ENCODE measurements at regions not wholly inside any gene's neighbourhood (a gene's known extent, or its start where the extent isn't known, plus 50 kb on each side); places are given as distances from the start of the nearest gene placed in this dataset.

DNA sequence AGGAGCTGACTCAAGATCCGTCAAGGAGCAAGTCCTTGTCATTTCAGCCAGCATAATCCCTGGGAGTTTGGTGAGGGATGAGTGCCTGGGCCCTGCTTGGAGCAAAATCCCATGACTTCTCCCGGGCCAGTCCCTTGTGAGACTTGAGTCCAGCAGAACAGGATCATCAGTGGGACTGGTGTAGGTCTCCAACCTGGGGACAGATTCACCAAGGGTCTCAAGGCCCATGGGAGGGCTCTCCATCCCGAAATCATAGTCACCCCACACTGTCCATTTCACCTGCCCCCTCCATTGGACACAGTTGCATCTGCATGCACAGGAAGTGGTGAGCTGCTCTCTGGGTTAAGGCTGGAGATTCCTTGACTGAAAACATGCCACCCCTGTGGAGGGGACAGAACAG lies 178.2 kb downstream of the FOXD2 start:
- Histone ChIP-seq H3K27me3 (replicated peaks; ENCODE audit: control insufficient read depth, insufficient read depth, low read length, poor library complexity, severe bottlenecking) (peaks cover 2% of the 10 kb centered on the region), H3K27ac (ENCODE audit: insufficient read depth, low read length, poor library complexity, severe bottlenecking) (no peak overlapping the region), H3K4me1 (ENCODE audit: control insufficient read depth, insufficient read depth, low read length, poor library complexity, severe bottlenecking) (no peaks in the 10 kb centered on the region), H3K4me3 (ENCODE audit: insufficient read depth, low read depth, low read length, poor library complexity, severe bottlenecking) (no peak overlapping the region), H3K36me3 (ENCODE audit: control insufficient read depth, insufficient read depth, low read length) (no peaks in the 10 kb centered on the region), H3K9me3 (ENCODE audit: control insufficient read depth, low read length) (no peaks in the 10 kb centered on the region)
- DNase-seq, result no peak

- peaks cover 2% of the 10 kb centered on the region for H3K27me3 ChIP-seq (replicated peaks; ENCODE audit: control insufficient read depth, insufficient read depth, low read length, poor library complexity, severe bottlenecking)
- DNase-seq, result no peak
- no peak overlapping the region for H3K27ac ChIP-seq (ENCODE audit: insufficient read depth, low read length, poor library complexity, severe bottlenecking)
- H3K4me3 ChIP-seq (ENCODE audit: insufficient read depth, low read depth, low read length, poor library complexity, severe bottlenecking), result no peak overlapping the region
- H3K4me1 ChIP-seq (ENCODE audit: control insufficient read depth, insufficient read depth, low read length, poor library complexity, severe bottlenecking), result no peaks in the 10 kb centered on the region
- no peaks in the 10 kb centered on the region for H3K36me3 ChIP-seq (ENCODE audit: control insufficient read depth, insufficient read depth, low read length)
- H3K9me3 ChIP-seq (ENCODE audit: control insufficient read depth, low read length), result no peaks in the 10 kb centered on the region
Observed at GRCh38 chr1:47616906-47617305, 179.1 kb downstream of the FOXD2 start.

GRCh38 chr1:47617381-47618221 lies 179.8 kb downstream of the FOXD2 start:
- no peaks in the 10 kb centered on the region for H3K9me3 ChIP-seq (ENCODE audit: control insufficient read depth, low read length)
- no peaks in the 10 kb centered on the region for H3K4me1 ChIP-seq (ENCODE audit: control insufficient read depth, insufficient read depth, low read length, poor library complexity, severe bottlenecking)
- H3K36me3 ChIP-seq (ENCODE audit: control insufficient read depth, insufficient read depth, low read length), result no peaks in the 10 kb centered on the region
- peaks cover 2% of the 10 kb centered on the region for H3K27me3 ChIP-seq (replicated peaks; ENCODE audit: control insufficient read depth, insufficient read depth, low read length, poor library complexity, severe bottlenecking)
- no peak for DNase-seq
- no peak overlapping the region for H3K27ac ChIP-seq (ENCODE audit: insufficient read depth, low read length, poor library complexity, severe bottlenecking)
- no peak overlapping the region for H3K4me3 ChIP-seq (ENCODE audit: insufficient read depth, low read depth, low read length, poor library complexity, severe bottlenecking)

GRCh38 chr1:47618222-47618720 lies 180.4 kb downstream of the FOXD2 start:
- Histone ChIP-seq H3K27ac (ENCODE audit: insufficient read depth, low read length, poor library complexity, severe bottlenecking) (no peak overlapping the region), H3K36me3 (ENCODE audit: control insufficient read depth, insufficient read depth, low read length) (no peaks in the 10 kb centered on the region), H3K9me3 (ENCODE audit: control insufficient read depth, low read length) (no peaks in the 10 kb centered on the region), H3K4me3 (ENCODE audit: insufficient read depth, low read depth, low read length, poor library complexity, severe bottlenecking) (no peak overlapping the region), H3K27me3 (replicated peaks; ENCODE audit: control insufficient read depth, insufficient read depth, low read length, poor library complexity, severe bottlenecking) (peaks cover 2% of the 10 kb centered on the region), H3K4me1 (ENCODE audit: control insufficient read depth, insufficient read depth, low read length, poor library complexity, severe bottlenecking) (no peaks in the 10 kb centered on the region)
- DNase-seq, result no peak

GRCh38 chr1:47618830-47619229 lies 181.0 kb downstream of the FOXD2 start:
- no peak for DNase-seq
- Histone ChIP-seq H3K9me3 (ENCODE audit: control insufficient read depth, low read length) (no peaks in the 10 kb centered on the region), H3K36me3 (ENCODE audit: control insufficient read depth, insufficient read depth, low read length) (no peaks in the 10 kb centered on the region), H3K27ac (ENCODE audit: insufficient read depth, low read length, poor library complexity, severe bottlenecking) (no peak overlapping the region), H3K4me1 (ENCODE audit: control insufficient read depth, insufficient read depth, low read length, poor library complexity, severe bottlenecking) (no peaks in the 10 kb centered on the region), H3K27me3 (replicated peaks; ENCODE audit: control insufficient read depth, insufficient read depth, low read length, poor library complexity, severe bottlenecking) (peaks cover 2% of the 10 kb centered on the region), H3K4me3 (ENCODE audit: insufficient read depth, low read depth, low read length, poor library complexity, severe bottlenecking) (no peak overlapping the region)

DNA sequence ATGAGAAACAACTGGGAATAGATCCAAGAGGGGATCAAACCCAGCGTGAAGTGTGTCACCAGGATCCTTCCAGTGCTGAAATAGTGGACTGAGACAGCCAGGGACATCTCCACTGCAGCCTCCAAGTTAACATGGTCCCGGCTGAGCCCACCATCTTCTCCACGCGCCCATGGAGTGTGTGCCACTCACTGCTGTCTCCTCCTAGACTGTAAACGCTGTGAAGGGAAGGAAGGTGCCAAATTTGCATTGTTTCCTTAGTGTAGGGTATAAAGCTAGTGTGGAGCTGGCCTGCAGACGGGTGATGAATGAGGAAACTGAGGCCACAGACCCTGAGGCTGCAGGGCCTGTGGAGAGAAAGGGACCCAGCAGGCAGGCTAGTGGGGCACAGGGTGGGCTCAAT lies 183.6 kb downstream of the FOXD2 start:
- H3K4me3 ChIP-seq (ENCODE audit: insufficient read depth, low read depth, low read length, poor library complexity, severe bottlenecking), result no peak overlapping the region
- H3K27me3 ChIP-seq (replicated peaks; ENCODE audit: control insufficient read depth, insufficient read depth, low read length, poor library complexity, severe bottlenecking), result no peaks in the 10 kb centered on the region
- H3K36me3 ChIP-seq (ENCODE audit: control insufficient read depth, insufficient read depth, low read length), result no peaks in the 10 kb centered on the region
- H3K27ac ChIP-seq (ENCODE audit: insufficient read depth, low read length, poor library complexity, severe bottlenecking), result no peak overlapping the region
- no peaks in the 10 kb centered on the region for H3K9me3 ChIP-seq (ENCODE audit: control insufficient read depth, low read length)
- H3K4me1 ChIP-seq (ENCODE audit: control insufficient read depth, insufficient read depth, low read length, poor library complexity, severe bottlenecking), result no peaks in the 10 kb centered on the region
- DNase-seq, result no peak

DNA sequence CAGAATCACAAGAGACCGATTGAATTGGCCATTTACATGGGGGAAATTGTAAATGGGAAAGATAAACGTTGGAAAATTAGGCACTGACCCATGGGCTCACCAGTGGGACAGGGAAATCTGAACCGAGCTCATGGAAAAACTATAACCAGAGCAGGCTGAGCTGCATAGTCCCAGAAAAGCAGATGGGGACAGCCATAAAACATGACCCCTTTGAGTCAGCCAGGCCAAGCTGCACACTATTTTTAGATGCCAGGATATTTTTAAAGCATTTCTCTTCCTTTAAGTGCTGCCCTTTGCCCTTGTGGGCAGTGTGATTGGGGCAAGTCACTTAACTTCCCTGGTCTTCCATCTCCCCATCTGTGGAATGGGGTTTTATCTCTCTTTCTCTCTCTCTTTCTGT lies 184.1 kb downstream of the FOXD2 start:
- Histone ChIP-seq H3K9me3 (ENCODE audit: control insufficient read depth, low read length) (no peaks in the 10 kb centered on the region), H3K27ac (ENCODE audit: insufficient read depth, low read length, poor library complexity, severe bottlenecking) (no peak overlapping the region)
- DNase-seq, result no peak

DNA sequence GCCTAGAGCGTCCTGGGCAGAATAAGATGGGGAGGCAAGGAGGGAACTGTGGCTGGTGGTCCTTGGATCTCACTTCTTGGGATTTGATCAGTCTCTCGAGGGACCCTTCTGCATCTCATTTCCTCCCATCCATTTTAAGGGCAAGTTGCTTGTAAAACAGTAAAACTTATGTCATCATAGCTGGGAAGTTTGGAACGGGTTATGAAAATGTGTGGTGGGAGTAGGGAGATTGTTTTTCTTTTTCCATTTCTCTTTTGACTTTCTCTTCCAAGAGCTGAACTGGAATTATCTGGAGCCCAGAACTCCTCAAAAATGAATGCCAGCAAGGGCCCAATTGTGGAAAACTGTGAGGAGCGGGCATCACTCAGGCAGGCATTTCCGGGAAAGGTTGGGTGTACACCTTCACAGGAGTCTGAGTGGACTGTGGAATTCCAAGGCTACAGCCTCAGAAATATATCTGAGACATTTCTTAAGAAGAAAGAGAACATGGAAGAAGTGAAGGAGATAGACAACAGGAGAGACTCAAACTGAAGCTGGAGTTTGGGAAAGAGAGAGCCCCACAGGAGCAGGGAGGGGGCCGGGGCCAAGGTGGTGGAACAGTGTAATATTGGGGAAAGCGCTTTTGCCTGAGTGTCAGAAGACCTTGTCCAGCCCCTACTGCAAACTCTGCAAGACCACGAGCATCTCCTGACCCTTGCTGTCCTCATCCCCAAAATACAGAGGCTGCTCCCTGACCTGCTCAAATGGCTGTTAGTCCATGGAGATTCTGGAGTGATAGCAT lies 185.1 kb downstream of the FOXD2 start:
- Histone ChIP-seq H3K9me3 (ENCODE audit: control insufficient read depth, low read length) (no peaks in the 10 kb centered on the region), H3K27me3 (replicated peaks; ENCODE audit: control insufficient read depth, insufficient read depth, low read length, poor library complexity, severe bottlenecking) (no peaks in the 10 kb centered on the region), H3K27ac (ENCODE audit: insufficient read depth, low read length, poor library complexity, severe bottlenecking) (no peak overlapping the region), H3K4me3 (ENCODE audit: insufficient read depth, low read depth, low read length, poor library complexity, severe bottlenecking) (no peak overlapping the region), H3K4me1 (ENCODE audit: control insufficient read depth, insufficient read depth, low read length, poor library complexity, severe bottlenecking) (no peaks in the 10 kb centered on the region), H3K36me3 (ENCODE audit: control insufficient read depth, insufficient read depth, low read length) (no peaks in the 10 kb centered on the region)
- no peak for DNase-seq

More for the DNA sequence above, 184.1 kb downstream of the FOXD2 start:
- no peaks in the 10 kb centered on the region for H3K27me3 ChIP-seq (replicated peaks; ENCODE audit: control insufficient read depth, insufficient read depth, low read length, poor library complexity, severe bottlenecking)
- no peaks in the 10 kb centered on the region for H3K4me1 ChIP-seq (ENCODE audit: control insufficient read depth, insufficient read depth, low read length, poor library complexity, severe bottlenecking)
- no peaks in the 10 kb centered on the region for H3K36me3 ChIP-seq (ENCODE audit: control insufficient read depth, insufficient read depth, low read length)
- no peak overlapping the region for H3K4me3 ChIP-seq (ENCODE audit: insufficient read depth, low read depth, low read length, poor library complexity, severe bottlenecking)

DNA sequence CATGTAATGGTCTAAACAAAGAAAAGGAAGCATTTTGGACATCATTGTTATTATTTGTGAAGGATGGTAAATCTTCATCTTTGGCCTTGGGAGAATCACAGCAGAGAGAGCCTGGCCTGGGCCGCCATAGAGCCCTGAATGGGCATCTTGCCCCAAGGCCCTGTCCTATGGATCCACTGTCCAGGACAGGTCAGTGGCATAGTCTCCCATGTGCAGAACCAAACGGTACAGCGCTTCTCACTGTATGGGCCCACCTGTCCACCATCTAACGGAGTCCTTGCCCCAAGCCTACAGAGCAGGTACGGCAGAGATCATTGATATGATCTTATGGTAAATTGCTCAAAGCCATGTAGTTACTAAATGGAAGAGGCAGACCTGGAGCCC lies 185.7 kb downstream of the FOXD2 start:
- DNase-seq, result no peak
- H3K4me3 ChIP-seq (ENCODE audit: insufficient read depth, low read depth, low read length, poor library complexity, severe bottlenecking), result no peak overlapping the region
- H3K4me1 ChIP-seq (ENCODE audit: control insufficient read depth, insufficient read depth, low read length, poor library complexity, severe bottlenecking), result no peaks in the 10 kb centered on the region
- no peaks in the 10 kb centered on the region for H3K27me3 ChIP-seq (replicated peaks; ENCODE audit: control insufficient read depth, insufficient read depth, low read length, poor library complexity, severe bottlenecking)
- H3K27ac ChIP-seq (ENCODE audit: insufficient read depth, low read length, poor library complexity, severe bottlenecking), result no peak overlapping the region
- H3K9me3 ChIP-seq (ENCODE audit: control insufficient read depth, low read length), result no peaks in the 10 kb centered on the region
- no peaks in the 10 kb centered on the region for H3K36me3 ChIP-seq (ENCODE audit: control insufficient read depth, insufficient read depth, low read length)

GRCh38 chr1:47624531-47624930 lies 186.7 kb downstream of the FOXD2 start:
- H3K27ac ChIP-seq (ENCODE audit: insufficient read depth, low read length, poor library complexity, severe bottlenecking), result no peak overlapping the region
- H3K27me3 ChIP-seq (replicated peaks; ENCODE audit: control insufficient read depth, insufficient read depth, low read length, poor library complexity, severe bottlenecking), result no peaks in the 10 kb centered on the region
- no peaks in the 10 kb centered on the region for H3K9me3 ChIP-seq (ENCODE audit: control insufficient read depth, low read length)
- no peaks in the 10 kb centered on the region for H3K4me1 ChIP-seq (ENCODE audit: control insufficient read depth, insufficient read depth, low read length, poor library complexity, severe bottlenecking)
- no peaks in the 10 kb centered on the region for H3K36me3 ChIP-seq (ENCODE audit: control insufficient read depth, insufficient read depth, low read length)
- no peak overlapping the region for H3K4me3 ChIP-seq (ENCODE audit: insufficient read depth, low read depth, low read length, poor library complexity, severe bottlenecking)
- no peak for DNase-seq

All from effector memory CD4-positive, alpha-beta T cell (primary cell).